ENCODE measurements at regions not wholly inside any gene's neighbourhood (a gene's known extent, or its start where the extent isn't known, plus 50 kb on each side); places are given as distances from the start of the nearest gene placed in this dataset.
"Not testable (repeated sequence)": the region's sequence is repeated elsewhere in the genome, so short reads cannot be mapped to it uniquely, and the experiment has no call there.

- ATAC-seq = no peak
- H3K27me3 ChIP-seq = no peaks in the 10 kb centered on the region
- intact Hi-C loops (cut with DNase I; ENCODE audit: low total_unique reads) = no loop called here
- no peak overlapping the region for H3K27ac ChIP-seq
- H3K4me3 ChIP-seq = no peak overlapping the region
- no peak for TF ChIP-seq POLR2A (IDR thresholded peaks at IDR 0.05)
- TF ChIP-seq, protein P1, sequence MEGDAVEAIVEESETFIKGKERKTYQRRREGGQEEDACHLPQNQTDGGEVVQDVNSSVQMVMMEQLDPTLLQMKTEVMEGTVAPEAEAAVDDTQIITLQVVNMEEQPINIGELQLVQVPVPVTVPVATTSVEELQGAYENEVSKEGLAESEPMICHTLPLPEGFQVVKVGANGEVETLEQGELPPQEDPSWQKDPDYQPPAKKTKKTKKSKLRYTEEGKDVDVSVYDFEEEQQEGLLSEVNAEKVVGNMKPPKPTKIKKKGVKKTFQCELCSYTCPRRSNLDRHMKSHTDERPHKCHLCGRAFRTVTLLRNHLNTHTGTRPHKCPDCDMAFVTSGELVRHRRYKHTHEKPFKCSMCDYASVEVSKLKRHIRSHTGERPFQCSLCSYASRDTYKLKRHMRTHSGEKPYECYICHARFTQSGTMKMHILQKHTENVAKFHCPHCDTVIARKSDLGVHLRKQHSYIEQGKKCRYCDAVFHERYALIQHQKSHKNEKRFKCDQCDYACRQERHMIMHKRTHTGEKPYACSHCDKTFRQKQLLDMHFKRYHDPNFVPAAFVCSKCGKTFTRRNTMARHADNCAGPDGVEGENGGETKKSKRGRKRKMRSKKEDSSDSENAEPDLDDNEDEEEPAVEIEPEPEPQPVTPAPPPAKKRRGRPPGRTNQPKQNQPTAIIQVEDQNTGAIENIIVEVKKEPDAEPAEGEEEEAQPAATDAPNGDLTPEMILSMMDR (IDR thresholded peaks at IDR 0.05 in 4 of 5, conservative IDR thresholded peaks at IDR 0.05 in 1 of 5) = no peak
- no peaks in the 10 kb centered on the region for H3K36me3 ChIP-seq
- in situ Hi-C loops (cut with MboI; ENCODE audit: low sequenced_read_pairs in 4 of 4) = no loop called here
- H3K9me3 ChIP-seq = no peaks in the 10 kb centered on the region
- no peak for DNase-seq
- H3K4me1 ChIP-seq = peaks cover 8 to 19% of the 10 kb centered on the region in 2 donors
Observed at GRCh38 chr3:29181872-29182271, 99.0 kb upstream of the RBMS3 start.

DNA sequence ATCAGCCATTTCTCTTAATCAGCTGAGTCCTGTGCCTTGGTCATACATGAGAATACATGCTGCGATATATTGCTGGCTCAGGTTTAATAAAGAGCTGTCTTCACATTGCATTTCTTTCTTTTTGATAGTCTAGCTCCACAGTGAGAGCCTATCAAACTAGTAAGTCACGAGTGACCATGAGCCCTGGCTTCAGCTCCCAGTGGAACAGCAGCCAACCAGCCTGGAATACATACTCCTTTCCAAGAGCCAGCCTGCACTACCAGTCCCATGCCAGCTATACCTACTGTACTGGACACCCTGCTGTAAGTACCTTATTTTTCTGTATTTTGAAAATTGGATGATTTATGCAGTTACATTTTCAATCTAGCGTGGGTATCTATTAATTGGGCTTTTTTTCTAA, 98.0 kb upstream of the RBMS3 start:
- H3K9me3 ChIP-seq; DNase-seq; intact Hi-C loops (cut with DNase I; ENCODE audit: low total_unique reads); ATAC-seq; H3K4me3 ChIP-seq; H3K27ac ChIP-seq; H3K36me3 ChIP-seq; in situ Hi-C loops (cut with MboI; ENCODE audit: low sequenced_read_pairs in 4 of 4); H3K27me3 ChIP-seq: not testable (repeated sequence)
- peaks cover 7 to 19% of the 10 kb centered on the region in 2 donors for H3K4me1 ChIP-seq

DNA sequence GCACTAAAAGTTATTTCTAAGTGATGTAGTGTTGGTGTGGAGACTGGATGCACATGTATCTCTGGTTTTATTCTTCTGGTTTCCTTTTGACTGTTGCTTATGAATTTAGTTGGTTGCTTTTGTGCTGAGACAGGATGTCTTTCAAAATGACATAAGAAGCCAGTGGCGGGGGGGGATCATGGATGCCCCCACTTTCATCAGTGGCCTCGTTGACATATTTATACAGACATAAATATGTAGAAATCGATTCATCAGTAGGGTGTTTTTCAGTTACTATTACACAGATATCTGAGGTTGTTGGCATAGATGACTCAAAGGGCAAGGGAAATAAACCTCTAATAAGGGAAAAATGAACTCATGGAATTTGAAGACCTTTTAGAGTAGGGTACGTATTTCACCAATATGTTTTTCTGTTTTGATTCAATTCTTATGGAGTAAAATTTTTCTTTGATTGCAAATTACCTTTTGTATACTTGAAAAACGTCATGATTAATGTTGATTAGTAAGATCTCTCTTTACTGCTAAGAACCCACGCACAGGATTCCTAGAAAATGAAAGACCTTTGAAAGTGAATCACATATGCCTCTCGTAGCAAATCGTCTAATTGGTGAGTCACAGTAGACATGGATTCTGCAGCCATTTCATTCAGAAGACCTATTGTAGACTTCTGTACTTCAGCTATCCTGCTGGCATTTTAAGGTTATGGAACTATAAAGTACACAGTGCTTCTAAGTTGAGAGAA, 97.4 kb upstream of the RBMS3 start:
- no peak overlapping the region for H3K27ac ChIP-seq
- no peaks in the 10 kb centered on the region for H3K27me3 ChIP-seq
- DNase-seq (no peak), ATAC-seq (no peak)
- no peak overlapping the region for H3K4me3 ChIP-seq
- intact Hi-C loops (cut with DNase I; ENCODE audit: low total_unique reads) = no loop called here
- H3K9me3 ChIP-seq = no peaks in the 10 kb centered on the region
- in situ Hi-C loops (cut with MboI; ENCODE audit: low sequenced_read_pairs in 4 of 4) = no loop called here
- TF ChIP-seq POLR2A (IDR thresholded peaks at IDR 0.05) = no peak
- TF ChIP-seq, protein P1 (IDR thresholded peaks at IDR 0.05 in 4 of 5, conservative IDR thresholded peaks at IDR 0.05 in 1 of 5) = no peak
- no peaks in the 10 kb centered on the region for H3K36me3 ChIP-seq
- H3K4me1 ChIP-seq = peaks cover 7 to 19% of the 10 kb centered on the region in 2 donors

GRCh38 chr3:29185706-29186105, 95.2 kb upstream of the RBMS3 start:
- DNase-seq = no peak
- H3K4me3 ChIP-seq = no peak overlapping the region
- no peak overlapping the region for H3K27ac ChIP-seq
- H3K36me3 ChIP-seq = no peaks in the 10 kb centered on the region
- no peaks in the 10 kb centered on the region for H3K9me3 ChIP-seq
- no peak for ATAC-seq
- in situ Hi-C loops (cut with MboI; ENCODE audit: low sequenced_read_pairs in 4 of 4) = no loop called here
- H3K4me1 ChIP-seq = peaks cover 0 to 10% of the 10 kb centered on the region in 2 donors
- no peaks in the 10 kb centered on the region for H3K27me3 ChIP-seq
- no peak for TF ChIP-seq POLR2A (IDR thresholded peaks at IDR 0.05)
- TF ChIP-seq, protein P1 (IDR thresholded peaks at IDR 0.05 in 4 of 5, conservative IDR thresholded peaks at IDR 0.05 in 1 of 5) = no peak
- intact Hi-C loops (cut with DNase I; ENCODE audit: low total_unique reads) = no loop called here

DNA sequence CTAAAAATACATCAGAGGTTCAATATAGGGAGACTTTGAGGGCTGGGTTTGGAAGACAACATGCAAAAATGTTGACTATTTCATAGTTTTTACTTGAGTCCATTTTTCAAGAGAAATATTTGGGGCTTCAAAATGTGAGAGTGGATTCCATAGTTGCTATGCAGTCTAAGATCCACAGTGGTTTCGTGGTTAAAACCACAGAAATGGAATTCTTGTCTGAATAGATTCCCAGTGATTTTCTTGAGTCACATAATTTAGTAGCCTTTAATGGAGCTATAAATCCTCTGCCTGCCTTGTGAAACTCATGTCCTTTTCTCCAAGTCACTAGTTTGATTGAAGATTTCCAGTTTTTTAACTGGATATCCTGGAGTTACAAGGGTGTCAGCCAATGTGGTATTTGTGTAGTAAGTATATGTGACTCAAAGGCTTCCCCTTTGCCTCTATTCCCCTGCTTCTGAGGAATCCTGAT, 94.7 kb upstream of the RBMS3 start:
- no peak for DNase-seq
- H3K9me3 ChIP-seq = no peaks in the 10 kb centered on the region
- in situ Hi-C loops (cut with MboI; ENCODE audit: low sequenced_read_pairs in 4 of 4) = no loop called here
- intact Hi-C loops (cut with DNase I; ENCODE audit: low total_unique reads) = no loop called here
- TF ChIP-seq, protein P1 (IDR thresholded peaks at IDR 0.05 in 4 of 5, conservative IDR thresholded peaks at IDR 0.05 in 1 of 5) = no peak
- no peak for TF ChIP-seq POLR2A (IDR thresholded peaks at IDR 0.05)
- ATAC-seq = no peak
- H3K4me1 ChIP-seq = peaks cover 0 to 10% of the 10 kb centered on the region in 2 donors
- H3K4me3 ChIP-seq = no peak overlapping the region
- H3K36me3 ChIP-seq = no peaks in the 10 kb centered on the region
- no peak overlapping the region for H3K27ac ChIP-seq
- no peaks in the 10 kb centered on the region for H3K27me3 ChIP-seq

Measured in gastrocnemius medialis (tissue), 4 donors.